ENCODE measurements at regions not wholly inside any gene's neighbourhood (a gene's known extent, or its start where the extent isn't known, plus 50 kb on each side); places are given as distances from the start of the nearest gene placed in this dataset.

DNA sequence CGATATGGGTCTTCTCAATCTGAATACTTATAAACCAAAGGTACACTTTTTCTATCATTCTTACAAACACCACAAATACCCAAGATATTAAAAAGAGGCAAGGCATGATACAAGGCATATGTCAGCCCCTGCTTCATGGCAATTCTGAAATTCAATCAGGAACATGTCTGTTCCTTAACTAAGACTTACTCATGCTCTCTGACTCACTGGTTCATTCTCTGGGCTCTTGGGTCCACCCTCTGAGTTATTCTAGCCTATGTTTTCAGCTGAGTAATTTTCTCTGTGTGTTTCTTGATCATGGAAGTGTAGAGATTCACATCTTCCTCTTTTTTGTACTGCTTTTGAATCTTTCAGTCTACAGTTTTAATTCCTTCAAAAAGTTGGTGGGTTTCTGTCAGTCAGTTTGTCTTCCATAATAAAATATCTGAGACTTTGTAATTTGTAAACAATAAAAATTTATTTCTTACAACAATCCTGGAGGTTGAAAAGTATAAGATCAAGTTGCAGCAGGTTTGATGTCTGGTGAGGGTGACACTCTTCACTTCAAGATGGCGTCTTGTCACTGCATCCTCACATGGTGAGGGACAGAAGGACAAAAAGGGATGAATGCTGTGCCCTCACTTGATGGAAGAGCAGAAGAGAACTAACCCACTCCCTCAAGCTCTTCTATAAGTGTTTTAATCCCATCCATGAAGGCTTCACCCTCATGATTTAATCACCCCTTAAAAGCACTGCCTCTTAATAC, 211.7 kb downstream of the FAM76B start:
- no peak for DNase-seq

DNA sequence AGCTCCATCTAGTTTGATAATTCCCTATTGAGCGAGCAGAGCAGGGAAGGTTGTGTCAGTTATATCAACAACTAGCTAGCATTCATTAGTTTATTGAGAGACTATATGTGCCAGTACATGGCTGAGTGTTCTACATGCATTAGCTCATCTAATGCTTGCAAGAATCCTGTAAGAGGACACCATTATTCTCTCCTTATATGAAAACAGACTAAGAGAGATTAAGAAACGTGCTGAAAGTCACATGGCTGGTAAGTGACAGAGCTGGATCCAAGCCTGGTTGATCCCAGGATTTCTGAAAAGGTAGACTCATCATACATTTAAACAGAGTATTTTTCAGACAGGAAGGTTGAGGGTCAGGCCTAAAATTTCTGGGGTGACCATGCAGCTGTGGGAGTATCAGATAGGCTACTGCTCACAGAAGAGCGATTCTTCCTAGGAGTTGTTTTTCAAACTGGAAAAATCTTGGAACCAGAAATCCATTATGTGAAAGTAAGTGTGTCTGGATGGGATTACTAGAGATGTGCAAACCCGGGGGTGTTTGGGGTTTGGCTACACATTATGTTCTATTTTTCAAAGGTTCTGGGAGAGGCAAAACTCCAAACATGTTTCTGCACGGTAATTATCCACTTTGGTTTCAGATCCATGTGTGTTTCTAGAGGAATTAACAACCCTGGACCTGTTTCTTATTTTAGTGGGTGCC, 213.3 kb downstream of the FAM76B start:
- DNase-seq: no peak

DNA sequence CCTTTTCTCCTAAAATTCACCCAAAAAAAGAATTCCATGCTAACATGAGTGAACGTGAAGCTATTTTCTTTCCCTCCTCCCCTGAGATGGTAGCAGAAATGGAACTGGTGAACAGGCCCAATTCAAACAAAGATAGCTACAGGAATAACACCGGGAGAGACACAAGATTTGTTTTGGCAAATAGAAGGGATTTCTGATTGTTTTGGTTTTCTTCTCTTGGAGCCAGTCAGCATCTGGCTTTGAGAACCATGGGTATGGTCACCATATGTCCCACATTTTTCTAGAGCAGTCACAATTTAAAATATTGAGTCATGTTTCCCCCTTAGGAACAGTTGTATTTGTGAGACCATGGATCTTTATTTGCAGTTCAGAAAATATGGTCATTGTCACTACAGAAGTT, 214.1 kb downstream of the FAM76B start:
- no peak for DNase-seq

DNA sequence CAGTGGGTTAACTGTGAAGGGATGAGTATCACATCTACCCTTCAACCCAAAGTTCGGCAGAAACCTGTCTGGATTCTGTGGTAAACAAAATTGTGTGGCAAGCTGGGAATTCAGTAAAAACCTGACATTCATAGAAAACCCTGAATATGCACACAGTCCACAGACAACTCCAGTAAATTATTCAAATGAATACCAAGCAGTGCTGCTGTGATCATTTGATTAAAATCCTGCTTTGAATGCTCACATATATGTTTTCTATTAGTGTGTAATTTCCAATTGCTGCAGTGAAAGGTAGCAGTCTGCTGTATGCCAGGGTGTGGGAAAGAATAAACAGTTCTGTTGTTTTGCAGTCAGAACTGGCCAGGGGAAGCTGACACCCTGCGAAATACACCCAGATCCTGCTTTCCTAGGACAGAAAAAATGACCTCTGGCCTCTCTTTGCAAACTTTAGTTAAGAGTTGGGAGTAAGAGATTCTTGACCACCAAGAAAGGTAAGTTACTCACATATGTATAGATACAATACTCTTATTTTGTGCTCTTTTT, 217.8 kb downstream of the FAM76B start:
- DNase-seq: no peak

DNA sequence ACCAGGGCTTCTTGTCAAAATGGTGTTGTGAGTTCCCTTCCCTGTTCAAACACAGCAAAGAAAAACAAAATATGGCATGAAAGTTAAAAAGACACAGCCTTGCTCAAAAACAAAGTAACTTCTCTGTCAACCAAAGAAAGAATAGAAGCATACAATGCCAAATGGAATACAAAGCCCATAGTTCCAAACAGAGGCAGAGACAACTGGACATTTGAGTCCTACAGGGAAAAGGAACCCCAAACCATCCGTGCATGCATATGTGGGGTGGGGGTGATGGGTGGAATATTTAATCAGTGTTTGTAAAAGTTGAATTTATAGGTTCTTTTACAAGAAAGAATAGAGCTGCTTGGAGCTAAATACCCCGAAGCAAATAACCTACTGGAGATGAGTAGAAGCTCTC, 218.7 kb downstream of the FAM76B start:
- no peak for DNase-seq

DNA sequence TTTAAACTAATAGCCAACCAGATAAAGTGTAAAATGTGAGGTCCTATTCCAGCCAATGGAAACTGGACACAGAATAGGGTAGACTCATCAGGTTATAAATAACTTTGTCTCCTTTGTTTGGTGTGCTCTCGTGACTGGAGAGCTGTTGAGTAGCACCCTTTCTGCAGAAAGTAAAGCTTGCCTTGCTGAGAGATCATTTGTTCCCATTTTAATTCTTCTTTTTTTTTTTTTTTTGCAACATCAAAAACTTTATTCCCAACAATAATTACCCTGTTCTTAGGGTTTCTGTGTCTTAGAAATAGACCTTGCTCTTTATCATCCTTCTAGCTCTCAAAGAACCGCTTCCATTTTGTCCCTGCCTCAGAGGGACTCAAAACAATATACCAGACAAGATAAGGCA, 220.4 kb downstream of the FAM76B start:
- no peak for DNase-seq

DNA sequence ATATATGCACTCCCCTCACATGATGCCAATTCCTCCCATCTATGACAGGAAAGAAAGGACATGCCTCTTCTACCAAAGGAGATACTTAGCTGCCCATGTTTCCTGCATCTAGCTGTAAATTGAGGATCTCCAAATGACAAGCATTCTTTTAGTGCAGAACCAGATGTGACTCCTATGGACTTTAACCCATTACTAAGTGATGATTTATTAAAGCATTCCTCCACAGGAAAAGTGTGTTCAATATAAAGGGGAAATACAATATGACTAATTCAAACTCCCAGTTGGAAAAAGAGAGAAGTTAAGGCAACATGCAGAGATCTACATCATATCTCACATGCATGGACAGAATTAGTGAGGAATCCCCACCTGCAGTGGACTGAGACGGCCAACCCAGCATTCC, 221.3 kb downstream of the FAM76B start:
- DNase-seq: no peak

DNA sequence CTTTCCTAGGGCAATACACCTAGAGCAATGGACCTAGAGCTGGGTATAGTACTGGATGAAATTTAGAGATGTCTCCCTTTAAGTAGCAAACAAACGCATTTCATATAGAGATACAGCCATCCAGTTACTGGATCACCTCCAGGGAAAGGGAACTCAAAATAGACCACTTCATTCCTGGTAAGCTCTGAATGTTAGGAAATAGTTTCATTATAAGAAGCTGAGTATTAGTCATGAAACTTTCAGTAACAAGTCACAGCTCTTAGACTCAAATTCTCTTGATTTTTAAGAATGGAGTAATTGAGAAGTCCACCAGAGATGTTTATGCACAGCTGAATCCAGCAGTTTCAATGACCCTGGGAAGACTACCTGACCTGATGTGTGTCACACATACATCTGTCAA, 221.9 kb downstream of the FAM76B start:
- DNase-seq: no peak

DNA sequence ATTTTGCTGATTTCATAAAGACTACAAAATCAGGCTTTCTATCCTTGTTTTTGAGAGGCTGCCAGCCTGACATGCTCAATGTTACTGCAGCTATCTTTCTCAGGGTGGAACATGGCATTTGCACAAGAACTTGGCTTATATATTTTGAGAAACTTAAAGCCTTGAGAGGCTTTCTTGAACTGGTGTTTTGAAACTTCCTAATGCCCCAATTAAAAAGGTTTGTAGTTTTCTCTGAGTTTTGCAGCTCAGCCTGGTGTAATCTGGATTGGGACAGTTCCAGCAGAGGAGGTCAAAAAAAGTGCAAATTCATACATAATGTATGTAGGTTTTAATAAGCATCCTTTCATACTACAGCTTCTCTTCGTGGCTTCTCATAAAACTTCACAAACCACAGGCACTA, 223.4 kb downstream of the FAM76B start:
- DNase-seq: no peak

DNA sequence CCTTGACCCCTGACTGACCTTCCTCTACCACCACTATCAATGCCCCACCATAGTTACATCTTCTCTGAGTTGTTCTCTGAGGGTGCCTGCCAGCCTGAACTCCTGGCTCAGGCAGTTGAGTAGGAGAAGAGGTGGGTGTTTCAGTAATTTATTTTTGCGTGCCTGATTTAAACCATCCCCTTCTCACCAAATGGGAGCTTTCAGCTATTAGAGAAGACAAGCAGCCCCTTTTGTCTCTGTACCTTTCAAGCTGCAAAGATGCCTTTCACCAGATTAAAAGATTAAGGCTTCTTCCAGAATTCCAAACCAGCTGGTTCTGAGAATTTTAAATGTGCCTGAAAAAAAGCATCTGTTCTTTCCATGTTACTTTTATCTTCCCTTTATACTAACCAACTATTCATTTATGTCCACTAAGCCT, 223.8 kb downstream of the FAM76B start:
- no peak for DNase-seq

DNA sequence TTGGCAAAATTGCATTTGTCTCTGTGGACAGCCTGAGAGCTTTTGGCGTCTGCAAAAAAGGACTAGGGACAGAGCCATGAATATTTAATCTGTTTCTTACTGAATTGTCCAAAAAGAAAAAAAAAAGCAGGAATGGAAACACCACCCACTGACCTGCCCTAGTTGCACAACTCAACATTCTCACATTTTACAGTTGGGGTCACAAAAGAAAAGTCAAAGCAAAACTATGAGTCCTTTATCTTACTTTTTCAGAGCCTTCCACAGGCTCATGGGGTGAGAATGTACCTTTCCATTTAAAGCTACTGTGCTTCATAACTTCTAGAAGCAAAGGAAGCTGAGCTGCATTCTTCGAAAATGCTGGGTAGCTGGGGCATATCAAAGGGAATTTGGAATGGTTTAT, 225.7 kb downstream of the FAM76B start:
- no peak for DNase-seq

DNA sequence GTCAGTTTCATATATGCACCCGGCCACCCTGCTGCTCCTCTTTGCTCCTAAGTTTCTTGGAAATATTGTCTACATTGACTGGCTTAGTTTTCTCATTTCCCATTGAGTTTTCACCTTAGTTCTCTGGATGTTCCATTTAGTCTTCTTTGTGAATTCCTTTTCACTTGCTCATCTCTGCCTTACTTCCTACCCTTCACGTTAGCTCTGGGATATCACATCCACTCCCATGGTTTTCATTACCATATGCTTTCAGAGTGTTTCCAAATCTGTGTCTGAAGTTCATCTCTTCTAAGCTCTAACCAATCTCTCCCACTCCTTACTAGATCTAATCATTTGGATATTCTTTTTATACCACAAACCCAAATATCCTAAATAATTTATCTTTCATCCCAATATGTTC, 226.4 kb downstream of the FAM76B start:
- DNase-seq: no peak

DNA sequence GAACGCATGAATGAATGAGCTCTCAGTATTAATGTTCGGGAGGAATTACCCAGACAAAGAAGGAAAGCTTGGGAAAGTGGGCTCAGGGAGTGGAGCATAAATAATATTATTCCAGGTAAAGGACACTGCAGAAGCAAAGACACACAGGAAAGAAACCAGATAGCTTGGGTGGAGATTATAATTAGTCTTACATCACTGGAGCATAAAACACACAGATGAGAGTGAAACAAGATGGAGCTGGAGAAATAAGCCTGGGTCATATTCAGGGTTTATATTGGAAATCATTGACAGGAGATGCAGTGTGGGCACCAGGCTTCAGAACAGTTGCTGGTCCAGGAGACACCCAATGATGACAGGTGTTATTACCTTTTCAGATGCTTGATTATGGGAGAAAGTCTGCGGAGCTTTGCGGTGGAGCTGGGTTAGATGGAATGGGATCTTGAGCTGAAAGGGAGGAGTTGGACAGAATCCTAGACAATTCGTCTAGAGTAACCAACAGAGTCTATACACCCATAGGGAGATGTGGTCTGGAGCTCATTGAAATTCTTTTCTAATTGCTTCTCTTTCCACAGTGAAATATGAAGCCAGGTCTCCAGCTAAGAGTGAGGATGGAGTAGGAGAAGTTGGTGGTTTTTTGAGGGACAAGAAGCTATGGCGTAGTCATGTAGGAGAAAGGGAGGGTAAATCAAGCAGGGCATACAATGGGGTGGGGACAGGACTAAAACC, 227.2 kb downstream of the FAM76B start:
- DNase-seq: no peak

DNA sequence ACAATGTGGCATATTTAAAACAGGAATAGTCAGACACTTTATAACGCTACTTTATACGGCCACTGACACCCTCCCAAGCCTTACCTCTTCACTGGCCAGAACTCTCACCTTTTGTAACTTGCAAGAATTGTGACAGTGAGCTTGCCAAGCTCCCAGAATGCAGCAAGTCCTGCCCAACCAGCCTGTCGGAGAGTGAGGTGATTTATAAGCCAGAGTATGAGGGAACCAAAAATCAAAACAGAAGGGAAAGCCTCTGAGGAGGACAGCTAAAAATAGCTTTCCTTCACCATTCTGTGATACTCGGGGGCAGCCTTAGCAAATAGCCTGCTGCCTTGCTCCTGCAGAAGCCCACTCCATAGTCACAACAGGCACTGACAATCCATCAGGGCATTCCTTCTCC, 229.7 kb downstream of the FAM76B start:
- DNase-seq: no peak

DNA sequence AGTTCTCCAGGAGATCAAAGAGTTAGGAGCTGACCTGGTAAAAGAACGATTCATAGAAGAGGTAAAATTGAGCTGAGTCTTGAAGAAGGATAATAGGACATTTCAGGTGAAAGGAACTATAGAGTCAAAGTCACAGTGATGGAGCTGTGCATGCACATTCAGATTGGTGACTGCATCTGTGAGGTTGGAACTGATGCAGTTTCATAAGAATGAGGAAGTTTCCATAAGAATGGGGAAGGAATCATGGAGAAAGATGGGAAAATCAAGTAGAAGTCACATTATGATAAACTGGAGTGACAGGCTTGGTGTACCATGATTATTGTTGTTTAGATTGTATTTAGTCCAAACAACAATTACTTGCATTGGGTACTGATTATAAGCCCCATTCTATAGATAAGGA, 232.2 kb downstream of the FAM76B start:
- DNase-seq: no peak

DNA sequence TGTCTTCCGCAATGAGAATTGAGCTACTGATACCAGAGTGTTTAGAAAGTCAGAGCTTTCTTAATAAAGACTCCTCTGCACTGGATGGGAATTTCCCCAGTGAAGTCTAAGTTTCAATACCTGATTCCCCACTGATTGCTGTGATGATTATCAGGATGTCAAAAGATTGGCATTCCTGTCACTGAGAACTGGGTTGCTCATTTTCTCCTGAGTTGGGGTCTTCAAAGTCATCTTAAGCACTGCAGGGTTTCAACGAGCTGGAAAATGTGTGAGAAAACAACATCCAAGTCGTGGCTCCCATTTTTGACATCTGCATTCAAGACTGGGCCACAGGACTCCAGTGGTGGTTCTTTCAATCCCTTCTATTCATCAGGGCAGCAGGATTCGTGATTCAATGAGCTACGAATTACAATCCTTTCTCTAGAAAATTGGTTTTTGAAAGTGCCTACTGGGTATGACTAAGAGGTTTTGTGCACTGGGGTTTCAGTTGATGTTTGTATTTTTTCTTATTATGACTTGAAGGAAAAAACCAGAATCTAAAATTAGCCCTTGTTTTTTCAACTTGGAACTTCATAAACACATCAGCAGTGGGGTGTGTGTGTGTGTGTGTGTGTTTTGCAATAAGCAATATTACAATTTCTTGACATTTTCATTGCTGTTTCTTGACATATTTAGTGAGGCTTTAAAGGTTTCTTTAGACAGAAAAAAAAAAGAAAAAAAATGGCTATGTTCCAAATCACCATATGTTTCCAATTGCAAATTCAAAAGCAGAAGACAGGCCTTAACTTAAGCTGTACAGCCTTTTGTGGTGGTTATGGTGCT, 233.0 kb downstream of the FAM76B start:
- DNase-seq: peak; percentile 8

DNA sequence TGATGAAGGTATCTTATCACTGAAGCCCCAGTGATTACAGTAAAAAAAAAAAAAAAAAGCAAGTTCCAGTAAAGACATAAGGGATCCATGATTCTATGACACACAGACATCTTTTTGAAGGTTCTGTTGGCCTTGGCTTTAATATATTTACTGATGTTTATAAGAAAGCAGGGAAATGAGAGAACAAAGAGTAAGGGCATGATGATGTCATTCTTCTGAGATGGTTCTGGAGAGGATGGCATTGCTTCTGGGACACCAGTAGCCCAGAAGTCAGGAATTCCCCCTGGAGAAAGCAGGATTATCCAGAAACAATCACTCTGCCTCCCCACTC, 233.6 kb downstream of the FAM76B start:
- DNase-seq: no peak

DNA sequence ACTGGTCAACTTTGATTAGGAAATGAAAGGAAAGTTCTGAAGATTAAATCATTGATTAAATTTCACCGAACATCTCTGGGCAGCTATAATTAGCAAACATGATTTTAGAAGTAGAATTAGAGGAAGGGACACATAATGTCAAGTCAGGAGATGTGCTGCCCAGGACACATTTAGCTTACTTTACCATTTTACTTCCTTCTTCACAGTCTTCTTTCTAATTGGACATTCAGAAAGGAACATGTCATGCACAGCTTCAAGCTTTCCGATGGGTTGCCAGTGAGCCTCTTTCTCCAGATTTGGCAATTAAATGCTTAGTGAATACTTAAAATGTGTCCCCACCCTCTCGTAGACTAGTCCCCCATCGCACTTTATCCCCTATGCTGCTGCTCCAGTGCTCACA, 234.7 kb downstream of the FAM76B start:
- no peak for DNase-seq

DNA sequence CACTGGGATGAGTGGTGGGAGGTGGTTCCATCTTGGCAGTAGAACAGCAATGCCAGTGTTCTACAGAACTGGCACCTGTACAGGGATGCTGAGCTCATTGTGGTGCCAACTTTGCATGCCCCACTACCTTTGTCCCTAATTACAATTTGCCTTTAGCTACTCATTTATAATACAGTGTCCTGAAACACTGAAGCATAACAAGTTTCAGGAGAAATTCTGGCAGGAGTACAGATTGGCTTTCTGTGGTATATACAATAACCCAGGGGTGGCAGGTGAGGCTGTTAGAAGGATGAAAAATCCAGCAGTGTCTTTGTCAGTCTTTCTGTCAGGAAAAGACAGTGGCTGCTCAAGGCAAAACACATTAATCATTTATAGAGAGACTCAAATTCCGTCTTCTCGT, 240.3 kb downstream of the FAM76B start:
- DNase-seq: no peak

DNA sequence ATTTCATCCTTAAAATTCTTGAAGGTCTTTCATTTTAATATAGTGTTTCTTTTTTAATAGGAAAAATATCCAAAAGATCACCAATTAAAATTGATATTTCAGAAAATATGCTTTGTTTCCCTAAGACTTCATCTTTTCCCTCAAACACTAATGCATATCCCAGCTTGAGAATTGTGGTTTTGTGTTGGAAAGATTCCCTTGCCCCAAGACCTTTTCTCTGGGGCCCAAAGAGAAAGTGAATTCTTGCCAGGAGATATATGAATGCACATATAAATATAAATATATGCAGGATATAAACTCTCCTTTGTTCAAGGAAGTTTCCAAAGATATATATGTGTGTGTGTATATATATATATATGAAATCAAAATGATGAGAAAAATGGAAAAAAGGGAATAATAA, 241.2 kb downstream of the FAM76B start:
- no peak for DNase-seq

DNA sequence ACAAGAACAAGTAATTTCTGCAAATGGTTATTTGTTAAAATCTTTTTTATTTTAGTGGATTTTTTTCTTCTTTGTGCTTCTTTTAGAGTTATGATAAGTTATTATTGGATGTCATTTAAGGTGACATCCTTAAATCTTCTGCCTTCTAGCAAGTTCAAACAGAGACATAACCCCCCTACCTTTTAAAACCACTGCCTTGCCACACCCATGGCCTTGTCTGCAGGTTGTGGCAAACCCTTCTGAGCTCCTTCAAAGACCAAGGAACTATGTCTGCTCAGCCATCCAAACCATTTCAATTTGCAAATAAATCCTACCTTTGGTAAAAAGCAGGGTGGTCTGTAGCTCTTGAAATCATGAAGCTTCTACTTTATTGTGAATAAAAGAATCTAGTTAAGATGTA, 241.6 kb downstream of the FAM76B start:
- DNase-seq: no peak

DNA sequence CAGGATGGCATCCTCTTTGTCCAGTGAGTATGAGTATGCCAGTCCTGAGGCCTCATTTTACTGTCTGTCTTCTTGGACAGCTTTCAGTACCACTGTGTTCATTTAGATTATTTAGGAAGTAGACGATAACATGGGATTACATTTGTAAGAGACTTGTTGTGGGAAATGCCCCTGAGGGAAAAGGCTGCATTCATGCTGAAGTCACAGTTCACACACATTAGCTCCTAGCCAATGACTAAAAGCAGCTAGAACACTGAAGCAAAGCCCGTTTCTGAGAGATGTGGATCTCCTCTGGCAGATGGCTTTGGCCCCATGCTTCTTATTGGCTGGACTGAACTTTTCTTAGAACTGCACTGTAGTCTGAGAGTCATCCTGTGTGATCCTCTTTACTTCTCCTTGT, 242.4 kb downstream of the FAM76B start:
- DNase-seq: no peak

Measured in stimulated activated CD4-positive, alpha-beta T cell treated with anti-CD3 and anti-CD28 coated beads, Interleukin-12 subunit alpha, Interleukin-12 subunit beta, amount 100 ng/mL, for 4 hours (primary cell).